D721Med (cell line): ENCODE measurements at regions not wholly inside any gene's neighbourhood (a gene's known extent, or its start where the extent isn't known, plus 50 kb on each side); places are given as distances from the start of the nearest gene placed in this dataset.
"Not testable (repeated sequence)": the region's sequence is repeated elsewhere in the genome, so short reads cannot be mapped to it uniquely, and the experiment has no call there.

ENCODE experiments used
- DNase-seq: peaks from one replicate; pipeline ENCODE4 v3.0.0; 2011; ENCODE audit warnings: low spot score; ENCODE audit not compliant: insufficient read length
- FAIRE-seq: peaks from 2 replicates; lab custom pipeline; 2011; peaks lifted over from hg19 to GRCh38; lab: Jason Lieb, UNC
- TF ChIP-seq, protein P1 (sequence below): IDR thresholded peaks from 2 replicates; pipeline ENCODE4 v1.5.1; 2012; ENCODE audit warnings: mild to moderate bottlenecking, control low read depth; ENCODE audit not compliant: insufficient read depth; ENCODE audit errors: missing control alignments

DNA sequence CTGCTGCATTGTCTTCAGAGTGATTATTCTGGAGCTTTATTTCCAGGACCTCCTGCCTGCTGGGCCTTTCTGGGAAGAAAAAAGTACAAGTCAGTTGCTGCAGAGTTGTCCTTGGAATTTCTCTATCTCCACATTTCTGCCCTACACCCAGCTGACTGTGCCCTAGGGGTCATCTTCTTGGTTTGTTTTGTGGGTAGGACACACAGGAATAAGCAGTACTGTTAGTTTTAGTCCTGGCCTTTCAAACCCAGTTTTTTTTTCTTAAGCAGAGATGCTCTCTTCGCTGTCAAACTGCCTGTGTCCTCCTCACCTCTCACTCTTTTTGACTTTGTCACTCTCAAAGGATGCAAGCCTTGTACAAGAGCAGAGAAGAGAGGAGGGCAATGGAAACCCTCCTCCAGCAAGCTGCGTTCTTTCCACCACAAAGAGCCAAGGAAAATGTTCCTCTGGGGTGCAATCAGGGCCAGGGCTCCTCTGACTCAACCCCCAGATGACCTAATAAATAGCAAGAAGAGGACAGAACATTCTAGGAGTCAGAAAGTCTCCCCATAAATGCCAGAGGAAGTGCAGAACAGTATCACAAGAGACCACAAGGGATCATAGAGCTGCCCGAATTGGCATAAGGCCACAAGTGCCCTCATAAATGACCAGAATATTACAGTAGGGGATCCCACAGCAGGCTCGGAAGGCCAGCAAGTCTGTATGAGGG is 186.2 kb downstream of the RCHY1 start:
- TF ChIP-seq, protein P1, sequence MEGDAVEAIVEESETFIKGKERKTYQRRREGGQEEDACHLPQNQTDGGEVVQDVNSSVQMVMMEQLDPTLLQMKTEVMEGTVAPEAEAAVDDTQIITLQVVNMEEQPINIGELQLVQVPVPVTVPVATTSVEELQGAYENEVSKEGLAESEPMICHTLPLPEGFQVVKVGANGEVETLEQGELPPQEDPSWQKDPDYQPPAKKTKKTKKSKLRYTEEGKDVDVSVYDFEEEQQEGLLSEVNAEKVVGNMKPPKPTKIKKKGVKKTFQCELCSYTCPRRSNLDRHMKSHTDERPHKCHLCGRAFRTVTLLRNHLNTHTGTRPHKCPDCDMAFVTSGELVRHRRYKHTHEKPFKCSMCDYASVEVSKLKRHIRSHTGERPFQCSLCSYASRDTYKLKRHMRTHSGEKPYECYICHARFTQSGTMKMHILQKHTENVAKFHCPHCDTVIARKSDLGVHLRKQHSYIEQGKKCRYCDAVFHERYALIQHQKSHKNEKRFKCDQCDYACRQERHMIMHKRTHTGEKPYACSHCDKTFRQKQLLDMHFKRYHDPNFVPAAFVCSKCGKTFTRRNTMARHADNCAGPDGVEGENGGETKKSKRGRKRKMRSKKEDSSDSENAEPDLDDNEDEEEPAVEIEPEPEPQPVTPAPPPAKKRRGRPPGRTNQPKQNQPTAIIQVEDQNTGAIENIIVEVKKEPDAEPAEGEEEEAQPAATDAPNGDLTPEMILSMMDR, result no peak
- FAIRE-seq, result no peak
- no peak for DNase-seq

- no peak for FAIRE-seq
- TF ChIP-seq, protein P1, result no peak
- no peak for DNase-seq
Measured at GRCh38 chr4:75325318-75325979, 188.8 kb downstream of the RCHY1 start.

GRCh38 chr4:75321484-75321883 is 192.7 kb downstream of the RCHY1 start:
- no peak for FAIRE-seq
- TF ChIP-seq, protein P1, result no peak
- DNase-seq, result no peak

GRCh38 chr4:75317641-75318040 is 196.6 kb downstream of the RCHY1 start:
- FAIRE-seq, DNase-seq: not testable (repeated sequence)

DNA sequence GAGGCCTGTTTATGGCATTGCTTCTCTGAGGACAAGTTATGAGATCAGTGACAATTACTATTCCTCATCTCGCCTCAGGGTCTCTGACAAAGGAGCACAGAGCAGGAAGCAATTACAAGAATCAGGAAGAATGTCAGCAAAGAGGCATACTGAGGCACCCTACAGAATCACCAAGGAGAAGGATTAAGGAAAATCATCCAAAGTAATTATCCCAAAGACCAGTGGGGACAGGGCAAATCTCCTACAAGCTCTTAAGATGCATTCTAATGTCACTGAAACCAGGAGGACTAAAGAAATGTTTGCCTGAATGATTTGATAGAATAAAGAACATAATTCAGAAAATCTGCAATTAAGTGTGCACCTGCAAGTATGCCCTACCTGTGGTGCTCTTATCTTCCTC is 206.2 kb downstream of the RCHY1 start:
- no peak for DNase-seq
- TF ChIP-seq, protein P1, result no peak
- FAIRE-seq, result no peak

- TF ChIP-seq, protein P1, result no peak
Measured at GRCh38 chr4:75306506-75306905, 207.7 kb downstream of the RCHY1 start.

GRCh38 chr4:75302648-75303047 is 211.6 kb downstream of the RCHY1 start:
- FAIRE-seq, result no peak
- DNase-seq, result no peak
- TF ChIP-seq, protein P1, result no peak

More at GRCh38 chr4:75306506-75306905, 207.7 kb downstream of the RCHY1 start:
- no peak for DNase-seq
- no peak for FAIRE-seq
